Fibroblast of the aortic adventitia (primary cell): ENCODE measurements at regions not wholly inside any gene's neighbourhood (a gene's known extent, or its start where the extent isn't known, plus 50 kb on each side); places are given as distances from the start of the nearest gene placed in this dataset.
"Not testable (repeated sequence)": the region's sequence is repeated elsewhere in the genome, so short reads cannot be mapped to it uniquely, and the experiment has no call there.

Experiments used
- DNase-seq: peaks from one replicate; pipeline ENCODE4 v3.0.0-alpha.2; 2010; ENCODE audit warnings: low read depth
- H3K4me3 ChIP-seq: 2 replicates; pipeline ENCODE4 v1.5.1; 2011; ENCODE audit warnings: low read depth, mild to moderate bottlenecking, control low read depth, low read length, moderate library complexity
- TF ChIP-seq, protein P1 (sequence below): IDR thresholded peaks from 2 replicates; pipeline ENCODE4 v1.5.1; 2011; ENCODE audit warnings: mild to moderate bottlenecking, low read length, control low read depth, inconsistent platforms; ENCODE audit not compliant: insufficient read depth

DNA sequence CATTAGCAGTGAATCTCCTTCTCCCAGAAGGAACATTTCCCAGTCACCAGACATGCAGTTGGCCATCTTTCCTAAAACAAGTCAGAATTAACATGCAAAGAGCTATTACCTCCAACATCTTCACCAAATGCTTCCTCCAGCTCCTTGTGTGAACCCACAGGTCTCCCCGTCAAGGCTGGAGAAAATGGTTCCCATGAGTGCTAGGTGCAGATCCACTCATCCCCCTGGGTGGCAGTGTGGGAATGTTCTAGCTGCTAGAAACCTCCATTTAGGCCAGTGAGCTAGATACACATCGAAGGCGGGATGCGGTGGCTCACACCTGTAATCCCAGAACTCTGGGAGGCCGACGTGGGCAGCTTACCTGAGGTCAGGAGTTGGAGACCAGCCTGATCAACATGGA, 603.9 kb upstream of the SLC35B3 start:
- no peak for DNase-seq
- TF ChIP-seq, protein P1, sequence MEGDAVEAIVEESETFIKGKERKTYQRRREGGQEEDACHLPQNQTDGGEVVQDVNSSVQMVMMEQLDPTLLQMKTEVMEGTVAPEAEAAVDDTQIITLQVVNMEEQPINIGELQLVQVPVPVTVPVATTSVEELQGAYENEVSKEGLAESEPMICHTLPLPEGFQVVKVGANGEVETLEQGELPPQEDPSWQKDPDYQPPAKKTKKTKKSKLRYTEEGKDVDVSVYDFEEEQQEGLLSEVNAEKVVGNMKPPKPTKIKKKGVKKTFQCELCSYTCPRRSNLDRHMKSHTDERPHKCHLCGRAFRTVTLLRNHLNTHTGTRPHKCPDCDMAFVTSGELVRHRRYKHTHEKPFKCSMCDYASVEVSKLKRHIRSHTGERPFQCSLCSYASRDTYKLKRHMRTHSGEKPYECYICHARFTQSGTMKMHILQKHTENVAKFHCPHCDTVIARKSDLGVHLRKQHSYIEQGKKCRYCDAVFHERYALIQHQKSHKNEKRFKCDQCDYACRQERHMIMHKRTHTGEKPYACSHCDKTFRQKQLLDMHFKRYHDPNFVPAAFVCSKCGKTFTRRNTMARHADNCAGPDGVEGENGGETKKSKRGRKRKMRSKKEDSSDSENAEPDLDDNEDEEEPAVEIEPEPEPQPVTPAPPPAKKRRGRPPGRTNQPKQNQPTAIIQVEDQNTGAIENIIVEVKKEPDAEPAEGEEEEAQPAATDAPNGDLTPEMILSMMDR = no peak
- H3K4me3 ChIP-seq = no peak overlapping the region

DNA sequence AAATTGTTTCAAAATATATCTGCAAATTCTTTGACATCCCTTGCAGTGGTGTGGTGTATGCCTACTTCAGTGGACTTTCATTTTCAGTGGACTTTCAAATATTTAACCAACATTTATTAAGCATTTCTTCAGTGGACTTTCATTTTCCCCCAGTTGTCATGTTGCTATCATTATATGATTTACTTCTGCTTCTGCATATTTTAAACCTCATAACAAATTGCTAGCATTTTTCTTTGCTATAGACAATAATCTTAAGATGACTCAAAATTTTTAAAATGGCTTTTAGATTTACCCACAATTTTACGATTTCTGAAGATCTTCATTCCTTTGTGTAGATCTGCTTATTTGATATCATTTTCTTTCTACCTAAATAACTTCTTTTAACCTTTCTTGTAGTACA, 592.7 kb upstream of the SLC35B3 start:
- TF ChIP-seq, protein P1 = no peak
- DNase-seq = no peak
- H3K4me3 ChIP-seq = no peak overlapping the region

DNA sequence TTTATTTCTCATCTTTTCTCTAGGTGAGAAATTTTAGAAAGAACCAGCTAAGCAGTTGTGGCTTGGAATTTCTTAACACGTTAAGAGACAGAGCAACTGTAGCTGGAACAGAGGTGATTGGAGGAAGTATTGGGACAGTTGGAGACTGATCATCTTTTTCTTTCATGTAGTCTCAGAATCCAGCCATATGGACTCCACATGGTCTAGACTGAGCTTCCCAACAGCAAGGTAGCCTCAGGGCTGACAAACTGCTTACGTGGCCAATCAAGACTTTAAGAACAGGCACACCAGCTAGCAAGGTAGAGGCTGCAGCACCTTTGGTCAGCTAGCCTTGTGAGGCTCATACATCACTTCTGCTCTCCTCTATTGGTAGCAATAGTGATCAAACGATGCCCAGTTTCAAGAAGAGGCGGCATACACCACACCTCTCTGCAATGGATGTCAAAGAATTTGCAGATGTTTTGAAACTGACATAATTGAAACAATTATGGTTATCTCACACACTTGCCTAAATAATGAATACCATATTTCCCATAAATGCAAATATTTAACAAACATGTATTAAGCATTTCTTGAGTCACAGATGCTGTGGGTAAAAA, 590.5 kb upstream of the SLC35B3 start:
- TF ChIP-seq, protein P1 = no peak
- H3K4me3 ChIP-seq = no peak overlapping the region
- DNase-seq = no peak

DNA sequence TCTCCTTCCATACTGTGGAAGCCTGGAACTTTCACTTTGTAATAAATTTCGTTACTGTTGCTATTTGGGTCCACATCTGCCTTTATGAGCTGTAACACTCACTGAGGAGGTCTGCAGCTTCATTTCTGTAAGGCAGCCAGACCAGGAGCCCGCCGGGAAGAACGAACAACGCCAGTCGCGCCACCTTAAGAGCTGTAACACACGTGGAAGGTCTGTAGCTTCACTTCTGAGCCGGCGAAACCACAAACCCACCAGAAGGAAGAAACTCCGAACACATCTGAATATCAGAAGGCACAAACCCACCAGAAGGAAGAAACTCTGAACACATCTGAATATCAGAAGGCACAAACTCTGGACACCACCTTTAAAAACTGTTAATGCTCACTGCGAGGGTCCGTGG, 589.9 kb upstream of the SLC35B3 start:
- TF ChIP-seq, protein P1 = no peak
- no peak for DNase-seq
- H3K4me3 ChIP-seq = no peak overlapping the region

DNA sequence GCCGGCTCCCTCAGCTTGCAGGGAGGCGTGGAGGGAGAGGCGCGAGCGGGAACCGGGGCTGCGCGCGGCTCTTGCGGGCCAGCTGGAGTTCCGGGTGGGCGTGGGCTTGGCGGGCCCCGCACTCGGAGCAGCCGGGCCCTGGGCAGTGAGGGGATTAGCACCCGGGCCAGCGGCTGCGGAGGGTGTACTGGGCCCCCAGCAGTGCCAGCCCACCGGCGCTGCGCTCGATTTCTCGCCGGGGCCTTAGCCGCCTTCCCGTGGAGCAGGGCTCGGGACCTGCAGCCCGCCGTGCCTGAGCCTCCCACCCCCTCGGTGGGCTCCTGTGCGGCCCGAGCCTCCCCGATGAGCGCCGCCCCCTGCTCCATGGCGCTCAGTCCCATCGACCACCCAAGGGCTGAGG, 588.9 kb upstream of the SLC35B3 start:
- DNase-seq, H3K4me3 ChIP-seq: not testable (repeated sequence)

DNA sequence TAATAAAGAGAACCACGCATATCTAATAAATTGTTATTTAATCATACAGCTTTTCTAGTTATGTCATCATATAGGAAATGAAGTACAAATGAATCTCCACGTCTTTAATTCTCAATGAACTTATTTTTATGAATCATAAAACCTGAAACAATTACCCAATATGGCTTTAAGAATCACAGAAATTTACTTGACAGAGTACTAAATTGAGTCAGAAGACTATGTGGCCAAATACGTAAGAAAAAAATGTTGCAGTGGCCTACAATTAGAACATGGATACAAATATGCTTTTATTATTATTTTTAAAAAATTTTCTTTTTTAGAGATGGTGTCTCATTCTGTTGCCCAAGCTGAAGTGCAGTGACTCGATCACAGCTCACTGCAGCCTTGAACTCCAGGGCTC, 584.7 kb upstream of the SLC35B3 start:
- no peak overlapping the region for H3K4me3 ChIP-seq
- TF ChIP-seq, protein P1 = no peak
- no peak for DNase-seq

DNA sequence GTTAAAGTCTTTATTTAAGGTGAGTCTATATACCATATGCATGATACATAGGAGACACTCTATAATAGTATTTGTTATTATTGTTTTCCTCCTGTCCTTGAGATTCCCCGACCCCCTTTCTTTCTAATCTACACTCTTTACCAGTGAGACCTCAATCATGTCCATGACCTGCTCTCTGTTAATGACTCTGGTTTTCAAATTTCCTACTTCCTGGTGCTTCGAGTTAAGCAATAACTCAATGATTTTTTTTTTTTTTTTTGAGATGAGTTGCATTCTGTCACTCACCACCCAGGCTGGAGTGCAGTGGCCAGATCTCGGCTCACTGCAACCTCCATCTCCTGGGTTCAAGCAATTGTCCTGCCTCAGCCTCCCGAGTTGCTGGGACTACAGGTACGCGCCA, 574.6 kb upstream of the SLC35B3 start:
- no peak for DNase-seq
- no peak overlapping the region for H3K4me3 ChIP-seq
- TF ChIP-seq, protein P1 = no peak
